Kidney (tissue), 13 donors: ENCODE measurements at regions not wholly inside any gene's neighbourhood (a gene's known extent, or its start where the extent isn't known, plus 50 kb on each side); places are given as distances from the start of the nearest gene placed in this dataset.
A peak's percentile ranks its signal among the peaks of the same experiment; 100 is the strongest.

ENCODE experiments used
- DNase-seq, 5 donors: peaks; one replicate each; pipeline ENCODE4 v3.0.0-alpha.2; 2013 to 2020
- FAIRE-seq: peaks from 2 replicates; lab custom pipeline; 2012; peaks lifted over from hg19 to GRCh38; lab: Jason Lieb, UNC
- H3K27ac ChIP-seq, 2 donors: one replicate each; pipeline ENCODE4 v1.7.0; 2013; ENCODE audit warnings: low read depth in 2 of 2, low read length in 2 of 2, inconsistent platforms in 1 of 2
- H3K27me3 ChIP-seq: one replicate; pipeline ENCODE4 v1.7.1; 2013; ENCODE audit warnings: low read length, inconsistent platforms; ENCODE audit not compliant: control insufficient read depth, insufficient read depth
- H3K36me3 ChIP-seq, 3 donors: one replicate each; pipeline versions ENCODE4 v1.7.0 to v1.7.1; 2013; ENCODE audit warnings: low read length in 3 of 3, control low read depth in 1 of 3, inconsistent platforms in 1 of 3; ENCODE audit not compliant: insufficient read depth in 3 of 3, control insufficient read depth in 2 of 3
- H3K4me1 ChIP-seq, 3 donors: one replicate each; pipeline versions ENCODE4 v1.7.0 to v1.7.1; 2013; ENCODE audit warnings: low read length in 3 of 3, inconsistent platforms in 1 of 3, low read depth in 1 of 3; ENCODE audit not compliant: control insufficient read depth in 2 of 3, insufficient read depth in 2 of 3
- H3K4me3 ChIP-seq, 3 donors: one replicate each; pipeline versions ENCODE4 v1.7.0 to v1.8.1; 2013; ENCODE audit warnings: low read length in 3 of 3, control low read depth in 1 of 3, inconsistent platforms in 1 of 3
- H3K9ac ChIP-seq, 3 donors: one replicate each; pipeline versions ENCODE4 v1.7.0 to v1.7.1; 2013; ENCODE audit warnings: low read length in 3 of 3, control low read depth in 1 of 3, inconsistent platforms in 1 of 3
- H3K9me3 ChIP-seq, 3 donors: one replicate each; pipeline versions ENCODE4 v1.7.0 to v1.7.1; 2013; ENCODE audit warnings: low read length in 3 of 3, control low read depth in 1 of 3, inconsistent platforms in 1 of 3; ENCODE audit not compliant: control insufficient read depth in 2 of 3, insufficient read depth in 1 of 3
- CTCF ChIP-seq: IDR thresholded peaks from 3 replicates; pipeline ENCODE4 v1.5.1; 2012; ENCODE audit warnings: mild to moderate bottlenecking, moderate library complexity, borderline replicate concordance; ENCODE audit not compliant: insufficient read depth; ENCODE audit errors: extremely low read depth
- intact Hi-C: fragments of 100-400 bp; cut with DNase I; formaldehyde crosslinking; loops from one replicate; pipeline ENCODE4 v1.11.1; 2022
- donor health status: control.
- donor health status: control.
- donor health status: control.
- donor health status: control.
- donor health status: control.
- donor health status: DM: yes; HTN: yes; CAD: no.
- donor health status: Normal renal cell carcinoma (clear cell type).

GRCh38 chr12:107332743-107333142, 239.4 kb upstream of the CRY1 start:
- intact Hi-C loops, result no loop called here

GRCh38 chr12:107335802-107336570, 242.6 kb upstream of the CRY1 start:
- intact Hi-C loops, result no loop called here
- no peak for FAIRE-seq

More at GRCh38 chr12:107332743-107333142, 239.4 kb upstream of the CRY1 start:
- Histone ChIP-seq H3K9me3 (no peaks in the 10 kb centered on the region), H3K27me3 (no peaks in the 10 kb centered on the region), H3K27ac (no peak overlapping the region), H3K9ac (no peak overlapping the region), H3K4me1 (no peaks in the 10 kb centered on the region), H3K4me3 (no peak overlapping the region), H3K36me3 (no peaks in the 10 kb centered on the region)
- TF ChIP-seq CTCF, result no peak
- no peak for FAIRE-seq
- no peak for DNase-seq

GRCh38 chr12:107336695-107337094, 243.3 kb upstream of the CRY1 start:
- Histone ChIP-seq H3K27me3 (no peaks in the 10 kb centered on the region), H3K36me3 (no peaks in the 10 kb centered on the region), H3K4me1 (no peaks in the 10 kb centered on the region), H3K9ac (no peak overlapping the region), H3K9me3 (no peaks in the 10 kb centered on the region), H3K27ac (no peak overlapping the region), H3K4me3 (no peak overlapping the region)
- intact Hi-C loops, result no loop called here
- no peak for FAIRE-seq
- DNase-seq, result peak in 2 of 5 donors; percentile 47 to 53
- TF ChIP-seq CTCF, result no peak

More at GRCh38 chr12:107335802-107336570, 242.6 kb upstream of the CRY1 start:
- Histone ChIP-seq H3K9me3 (no peaks in the 10 kb centered on the region), H3K27me3 (no peaks in the 10 kb centered on the region), H3K4me3 (no peak overlapping the region), H3K27ac (no peak overlapping the region), H3K36me3 (no peaks in the 10 kb centered on the region), H3K4me1 (no peaks in the 10 kb centered on the region), H3K9ac (no peak overlapping the region)
- peak in 1 of 5 donors; percentile 11 for DNase-seq
- no peak for TF ChIP-seq CTCF
